ENCODE measurements at regions not wholly inside any gene's neighbourhood (a gene's known extent, or its start where the extent isn't known, plus 50 kb on each side); places are given as distances from the start of the nearest gene placed in this dataset.

- no peak for DNase-seq
Observed at GRCh38 chr18:22355598-22355997, 62.1 kb downstream of the CTAGE1 start.

- DNase-seq = no peak
Observed at GRCh38 chr18:22355069-22355468, 62.6 kb downstream of the CTAGE1 start.

- DNase-seq = no peak
Observed at GRCh38 chr18:22349966-22350365, 67.7 kb downstream of the CTAGE1 start.

GRCh38 chr18:22349317-22349898, 68.3 kb downstream of the CTAGE1 start:
- no peak for DNase-seq

- no peak for DNase-seq
Observed at GRCh38 chr18:22348521-22349316, 69.0 kb downstream of the CTAGE1 start.

- no peak for DNase-seq
Observed at GRCh38 chr18:22347606-22348511, 69.9 kb downstream of the CTAGE1 start.

- no peak for DNase-seq
Observed at GRCh38 chr18:22346953-22347605, 70.6 kb downstream of the CTAGE1 start.

GRCh38 chr18:22346401-22346952, 71.2 kb downstream of the CTAGE1 start:
- DNase-seq = no peak

- DNase-seq = no peak
Observed at GRCh38 chr18:22345718-22346117, 72.0 kb downstream of the CTAGE1 start.

GRCh38 chr18:22344908-22345670, 72.6 kb downstream of the CTAGE1 start:
- DNase-seq = no peak

- no peak for DNase-seq
Observed at GRCh38 chr18:22344445-22344844, 73.3 kb downstream of the CTAGE1 start.

- DNase-seq = no peak
Observed at GRCh38 chr18:22343613-22344012, 74.1 kb downstream of the CTAGE1 start.

- no peak for DNase-seq
Observed at GRCh38 chr18:22342625-22343024, 75.1 kb downstream of the CTAGE1 start.

- DNase-seq = no peak
Observed at GRCh38 chr18:22340331-22340730, 77.4 kb downstream of the CTAGE1 start.

- DNase-seq = no peak
Observed at GRCh38 chr18:22339913-22340312, 77.8 kb downstream of the CTAGE1 start.

- DNase-seq = no peak
Observed at GRCh38 chr18:22337833-22338232, 79.9 kb downstream of the CTAGE1 start.

GRCh38 chr18:22337306-22337705, 80.4 kb downstream of the CTAGE1 start:
- no peak for DNase-seq

GRCh38 chr18:22336406-22336805, 81.3 kb downstream of the CTAGE1 start:
- no peak for DNase-seq

- DNase-seq = no peak
Observed at GRCh38 chr18:22335731-22336198, 82.0 kb downstream of the CTAGE1 start.

- no peak for DNase-seq
Observed at GRCh38 chr18:22334567-22334966, 83.1 kb downstream of the CTAGE1 start.
